Activated T-helper 9 cell treated with anti-CD3 and anti-CD28 coated beads, Interleukin-2, amount 50 U/mL, for 16 hours (primary cell): ENCODE measurements at regions not wholly inside any gene's neighbourhood (a gene's known extent, or its start where the extent isn't known, plus 50 kb on each side); places are given as distances from the start of the nearest gene placed in this dataset.
A peak's percentile ranks its signal among the peaks of the same experiment; 100 is the strongest.
"Not testable (repeated sequence)": the region's sequence is repeated elsewhere in the genome, so short reads cannot be mapped to it uniquely, and the experiment has no call there.

Experiments
- DNase-seq: peaks from one replicate; pipeline ENCODE4 v3.0.0-alpha.2; 2020; ENCODE audit warnings: low read depth

DNA sequence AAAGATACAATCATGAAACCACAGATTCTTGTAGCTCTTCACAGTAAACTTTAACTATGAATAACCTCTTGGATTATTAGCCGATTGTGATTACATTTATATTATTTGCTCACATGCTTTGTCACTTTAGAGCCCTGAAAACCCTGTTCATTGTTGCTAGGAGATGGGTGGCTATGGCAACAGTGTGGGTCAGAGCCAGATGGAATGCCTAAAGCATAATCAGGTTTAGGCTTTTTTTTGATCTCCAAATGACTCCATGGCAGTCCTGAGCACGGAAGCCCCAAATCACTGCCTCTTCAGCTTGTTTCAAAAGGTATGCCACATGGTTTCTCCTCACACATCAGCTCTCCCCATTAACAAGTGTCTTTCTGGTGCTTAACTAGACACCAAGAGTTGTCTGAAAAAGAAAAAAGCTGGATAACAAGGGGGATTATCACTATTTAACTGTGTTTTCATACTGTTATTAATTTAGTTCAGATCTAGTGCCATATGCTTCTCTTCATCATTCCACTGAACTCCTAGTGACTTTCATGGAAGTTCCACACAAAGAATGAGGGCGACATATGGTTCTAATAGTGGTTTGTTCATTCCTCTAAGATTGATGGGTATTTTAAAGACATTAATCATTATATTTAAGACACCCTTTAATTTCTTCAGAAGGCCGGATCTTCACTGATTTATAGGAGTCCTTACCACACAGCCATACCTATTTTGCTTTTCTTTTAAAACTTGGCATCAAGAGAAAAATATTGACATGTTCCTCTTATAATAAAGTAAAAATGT lies 88.8 kb upstream of the PAM start:
- DNase-seq: no peak

DNA sequence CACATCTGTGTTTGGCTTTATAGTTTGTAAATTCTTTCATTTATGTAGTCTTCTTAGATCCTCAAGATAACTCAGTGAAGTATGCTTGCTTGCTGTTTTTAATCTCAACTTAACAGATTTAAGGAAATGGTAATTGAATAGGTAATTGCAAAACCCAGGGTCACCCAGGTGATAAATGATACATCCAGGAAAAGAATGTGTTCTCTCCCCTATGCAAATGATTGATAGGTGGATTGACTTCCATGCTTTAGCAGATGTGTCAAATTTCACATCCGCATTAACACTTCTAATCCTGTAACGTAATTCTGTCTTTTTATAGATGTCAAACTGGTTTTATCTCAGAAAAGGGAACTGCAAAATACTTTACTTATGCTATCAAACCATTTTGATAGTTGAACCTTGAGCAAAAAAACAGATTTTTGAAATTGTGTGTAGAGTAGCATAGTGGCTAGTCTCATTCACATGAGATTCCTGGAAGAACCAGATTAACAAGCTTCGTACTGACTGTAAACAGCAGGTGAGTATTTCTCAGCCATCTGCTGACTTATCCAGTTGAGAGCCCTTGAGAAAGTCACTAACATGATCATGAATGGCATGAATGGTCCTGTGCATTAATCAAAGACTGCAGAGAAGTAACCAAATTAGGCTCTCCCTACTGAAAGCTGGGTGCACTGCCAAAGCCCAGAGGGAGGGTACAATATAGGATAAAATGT lies 86.7 kb upstream of the PAM start:
- DNase-seq: no peak

DNA sequence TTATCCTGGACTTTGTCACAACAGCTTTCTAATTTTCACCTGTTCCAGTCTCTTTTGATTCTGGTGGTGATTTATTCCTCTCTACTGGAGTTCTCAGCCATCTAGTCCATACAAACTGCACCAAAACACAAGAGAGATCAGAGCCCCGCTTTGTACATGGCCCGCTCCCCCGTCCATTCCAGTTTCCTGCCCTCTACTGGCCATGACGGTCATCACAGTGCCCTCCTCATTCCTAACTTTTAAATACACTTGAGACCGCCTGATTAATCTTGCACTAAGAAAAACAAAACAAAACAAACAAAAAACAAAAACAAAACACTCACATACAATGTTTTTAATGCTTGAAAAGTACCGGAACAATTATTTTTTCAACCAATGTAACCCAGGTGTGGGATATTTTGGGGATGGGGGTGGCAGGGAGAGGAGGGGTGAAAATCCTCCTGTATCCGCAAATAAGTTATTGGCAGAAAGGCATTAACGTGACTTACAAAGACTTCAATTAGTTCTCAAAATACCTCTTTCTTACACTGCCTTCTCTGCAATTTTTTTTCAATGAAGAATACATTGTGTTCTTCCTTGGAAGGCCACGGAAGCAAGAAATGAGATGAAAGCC lies 84.8 kb upstream of the PAM start:
- no peak for DNase-seq

DNA sequence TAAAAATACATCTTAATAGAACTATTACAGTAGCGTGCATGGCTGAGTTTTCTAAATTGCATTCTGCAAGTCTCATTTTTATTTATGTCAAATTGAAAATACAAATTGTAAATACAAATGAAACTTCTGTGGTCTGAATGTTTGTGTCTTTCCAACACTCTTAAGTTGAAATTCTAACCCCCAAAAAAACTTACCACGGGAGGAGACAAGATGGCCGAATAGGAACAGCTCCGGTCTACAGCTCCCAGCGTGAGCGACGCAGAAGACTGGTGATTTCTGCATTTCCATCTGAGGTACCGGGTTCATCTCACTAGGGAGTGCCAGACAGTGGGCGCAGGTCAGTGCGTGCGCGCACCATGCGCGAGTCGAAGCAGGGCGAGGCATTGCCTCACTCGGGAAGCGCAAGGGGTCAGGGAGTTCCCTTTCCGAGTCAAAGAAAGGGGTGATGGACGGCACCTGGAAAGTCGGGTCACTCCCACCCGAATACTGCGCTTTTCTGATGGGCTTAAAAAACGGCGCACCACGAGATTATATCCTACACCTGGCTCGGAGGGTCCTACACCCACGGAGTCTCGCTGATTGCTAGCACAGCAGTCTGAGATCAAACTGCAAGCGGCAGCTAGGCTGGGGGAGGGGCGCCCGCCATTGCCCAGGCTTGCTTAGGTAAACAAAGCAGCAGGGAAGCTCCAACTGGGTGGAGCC lies 83.9 kb upstream of the PAM start:
- not testable (repeated sequence) for DNase-seq

DNA sequence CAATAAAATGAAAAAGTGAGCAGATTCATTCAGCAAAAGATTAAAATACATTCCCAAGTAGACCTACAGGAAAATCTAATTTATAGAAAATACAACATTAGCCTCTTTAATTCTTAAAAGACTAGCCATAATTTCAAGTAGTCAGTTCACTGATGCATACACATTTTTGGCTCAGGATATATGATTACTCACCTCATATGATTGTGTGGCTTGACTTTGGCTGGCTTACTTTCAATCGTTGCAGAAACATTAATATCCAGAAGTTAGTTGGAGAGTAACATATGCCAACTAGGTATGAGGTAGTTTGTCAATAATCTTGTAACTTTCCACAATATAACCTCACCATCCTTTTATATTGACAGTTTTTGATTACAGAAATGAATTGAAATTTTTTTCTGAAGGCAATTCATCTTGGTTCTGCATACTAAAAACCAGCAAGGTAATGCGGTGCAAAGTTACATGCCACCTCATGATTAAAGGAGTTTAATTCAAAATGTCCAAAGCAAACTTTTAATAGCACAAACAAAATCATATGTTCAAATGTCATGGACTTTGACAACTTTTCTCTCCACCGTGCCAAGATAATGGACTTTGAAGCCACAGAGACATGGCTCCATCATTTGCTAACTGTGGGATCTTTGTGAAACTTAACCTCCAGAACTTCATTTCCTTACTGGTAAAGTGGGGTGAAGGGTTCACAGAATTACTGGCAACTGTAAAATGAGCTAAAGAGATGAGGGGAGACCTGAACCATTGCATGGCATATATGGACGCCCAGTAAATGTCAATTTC lies 76.6 kb upstream of the PAM start:
- DNase-seq: no peak

DNA sequence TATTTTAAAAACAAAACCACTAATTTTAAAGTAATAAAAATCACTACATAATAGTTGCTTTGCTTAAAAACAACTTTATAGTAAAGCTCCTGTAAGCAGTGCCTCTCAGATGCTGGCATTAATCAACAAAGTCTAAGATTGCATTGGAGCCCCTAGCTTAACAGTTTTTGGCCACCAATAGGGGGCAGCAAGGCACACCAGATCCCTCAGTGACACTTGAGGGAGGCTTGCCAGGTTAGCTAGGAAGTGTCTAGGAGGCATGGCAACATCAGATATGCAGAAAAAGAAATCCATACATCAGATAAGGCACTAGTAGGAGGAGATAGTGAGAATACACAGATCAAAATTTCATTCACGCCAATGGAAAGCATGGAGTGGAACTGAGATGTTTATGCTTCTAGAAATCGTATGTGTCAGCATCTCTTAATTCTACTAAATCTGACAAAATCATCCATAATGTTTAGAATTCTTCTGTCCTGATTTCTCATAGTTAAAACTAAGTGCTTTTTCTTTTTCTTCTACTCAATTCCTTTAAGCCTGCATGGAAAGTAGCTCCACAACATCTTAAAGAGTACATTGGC lies 73.6 kb upstream of the PAM start:
- DNase-seq: peak; percentile 35

DNA sequence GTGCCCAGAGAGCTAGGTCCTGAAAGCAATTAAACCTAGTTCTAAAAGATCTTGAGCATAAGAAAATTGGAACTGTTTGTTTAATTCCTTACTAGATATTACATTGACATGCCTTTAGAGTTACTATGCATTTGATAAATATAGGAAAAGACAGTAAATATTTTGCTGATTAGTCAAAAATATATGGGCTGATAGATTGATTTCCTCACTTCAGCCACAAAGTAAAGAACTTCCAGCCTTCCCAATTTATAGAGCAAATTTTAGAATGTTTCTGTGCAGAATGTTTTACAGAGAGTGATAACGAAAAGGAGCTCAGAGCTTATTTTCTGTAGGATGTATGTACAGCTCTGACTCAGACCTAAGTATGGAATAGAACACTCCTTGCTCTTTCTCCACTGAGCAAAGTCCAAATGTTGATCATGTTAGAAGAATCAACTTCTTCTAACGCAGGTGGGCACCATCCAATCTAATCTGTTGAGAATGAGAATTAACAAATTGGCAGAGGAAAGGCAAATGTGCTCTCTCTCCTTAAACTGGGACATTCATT lies 72.9 kb upstream of the PAM start:
- DNase-seq: no peak

DNA sequence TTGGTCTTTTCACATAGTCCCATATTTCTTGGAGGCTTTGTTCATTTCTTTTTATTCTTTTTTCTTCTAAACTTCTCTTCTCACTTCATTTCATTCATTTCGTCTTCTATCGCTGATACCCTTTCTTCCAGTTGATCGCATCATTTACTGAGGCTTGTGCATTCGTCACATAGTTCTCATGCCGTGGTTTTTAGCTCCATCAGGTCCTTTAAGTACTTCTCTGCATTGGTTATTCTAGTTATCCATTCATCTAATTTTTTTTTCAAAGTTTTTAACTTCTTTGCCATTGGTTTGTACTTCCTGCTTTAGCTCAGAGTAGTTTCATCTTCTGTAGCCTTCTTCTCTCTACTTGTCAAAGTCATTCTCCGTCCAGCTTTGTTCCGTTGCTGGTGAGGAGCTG lies 67.0 kb upstream of the PAM start:
- DNase-seq: not testable (repeated sequence)

DNA sequence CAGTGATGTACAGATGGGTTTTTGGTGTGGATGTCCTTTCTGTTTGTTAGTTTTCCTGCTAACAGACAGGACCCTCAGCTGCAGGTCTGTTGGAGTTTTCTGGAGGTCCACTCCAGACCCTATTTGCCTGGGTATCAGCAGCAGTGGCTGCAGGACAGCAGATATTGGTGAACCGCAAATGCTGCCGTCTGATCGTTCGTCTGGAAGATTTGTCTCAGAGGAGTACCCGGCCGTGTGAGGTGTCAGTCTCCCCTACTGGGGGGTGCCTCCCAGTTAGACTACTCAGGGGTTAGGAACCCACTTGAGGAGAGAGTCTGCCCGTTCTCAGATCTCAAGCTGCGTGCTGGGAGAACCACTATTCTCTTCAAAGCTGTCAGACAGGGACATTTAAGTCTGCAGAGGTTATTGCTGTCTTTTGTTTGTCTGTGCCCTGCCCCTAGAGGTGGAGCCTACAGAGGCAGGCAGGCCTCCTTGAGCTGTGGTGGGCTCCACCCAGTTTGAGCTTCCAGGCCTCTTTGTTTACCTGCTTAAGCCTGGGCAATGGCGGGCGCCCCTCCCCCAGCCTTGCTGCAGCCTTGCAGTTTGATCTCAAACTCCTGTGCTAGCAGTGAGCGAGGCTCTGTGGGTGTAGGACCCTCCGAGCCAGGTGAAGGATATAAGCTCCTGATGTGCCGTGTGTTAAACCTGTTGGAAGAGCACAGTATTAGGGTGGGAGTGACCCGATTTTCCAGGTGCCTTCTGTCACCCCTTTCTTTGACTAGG lies 66.3 kb upstream of the PAM start:
- not testable (repeated sequence) for DNase-seq

DNA sequence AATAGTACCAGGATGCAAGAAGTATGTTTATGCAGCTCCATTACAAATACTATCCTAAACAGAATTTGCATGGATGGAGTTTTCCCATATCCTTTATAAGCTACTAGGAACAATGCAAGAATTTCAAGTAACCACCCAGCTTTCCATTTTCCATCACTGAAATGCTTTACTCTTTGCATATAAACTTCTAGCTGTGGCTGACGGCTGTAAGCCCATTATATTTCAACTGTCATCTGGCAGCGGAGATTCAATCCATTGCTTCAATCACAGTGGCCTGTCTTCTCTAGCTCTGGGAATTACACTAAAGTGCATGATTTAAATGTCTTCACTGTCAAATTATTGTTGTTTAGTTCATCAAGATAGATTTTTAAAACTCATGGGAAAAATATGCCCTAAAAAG lies 64.2 kb upstream of the PAM start:
- DNase-seq: no peak

DNA sequence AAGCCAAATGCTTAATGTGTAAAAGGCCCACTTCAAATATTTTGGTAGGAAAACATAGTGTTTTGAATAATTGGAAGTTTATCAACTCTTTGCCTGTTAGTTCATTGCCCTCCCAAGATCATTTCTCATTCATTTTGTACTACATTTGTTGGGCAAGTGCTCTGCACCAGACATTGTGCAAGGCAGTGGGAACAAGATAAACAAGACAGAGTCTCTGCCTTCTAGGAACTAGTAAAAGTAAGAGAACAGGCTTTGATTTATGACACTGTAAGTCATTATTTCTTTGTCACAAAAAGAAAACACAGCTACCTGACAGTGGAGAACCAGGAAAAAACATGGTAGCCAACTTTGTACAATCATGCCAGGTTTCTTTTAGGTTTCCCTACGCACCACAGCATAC lies 63.7 kb upstream of the PAM start:
- DNase-seq: no peak

DNA sequence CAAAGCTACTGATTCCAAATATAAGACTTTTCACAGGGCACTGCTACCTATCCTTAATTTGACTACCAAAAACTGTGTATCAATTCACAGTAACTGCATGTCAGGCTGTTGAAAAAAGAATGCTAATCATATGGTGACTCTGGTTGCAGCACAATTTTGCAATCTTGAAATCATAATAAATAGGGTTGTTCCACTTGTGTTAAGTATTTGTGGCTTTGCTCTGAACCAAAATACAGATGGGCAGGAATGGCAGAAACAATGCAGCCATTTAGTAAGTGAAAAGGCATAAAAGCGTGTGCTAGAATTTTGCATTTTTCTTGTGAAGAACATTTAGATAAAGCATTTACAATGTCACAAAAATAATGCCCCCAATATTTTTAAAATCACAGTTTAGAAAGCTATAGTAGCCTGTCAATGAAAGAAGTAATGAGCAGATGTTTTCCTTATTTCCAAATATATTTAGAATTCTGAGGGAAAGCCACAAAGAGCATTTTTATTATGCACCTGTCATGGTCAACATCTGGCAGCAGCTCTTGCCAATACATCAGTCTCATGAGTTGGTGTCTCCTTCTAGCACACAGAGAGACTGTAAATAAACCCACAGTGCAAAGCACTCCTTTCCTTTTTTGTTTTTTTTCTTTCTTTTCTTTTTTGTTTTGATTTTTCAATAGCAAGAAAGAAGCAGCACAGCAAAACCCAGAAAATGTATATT lies 54.8 kb upstream of the PAM start:
- DNase-seq: no peak

DNA sequence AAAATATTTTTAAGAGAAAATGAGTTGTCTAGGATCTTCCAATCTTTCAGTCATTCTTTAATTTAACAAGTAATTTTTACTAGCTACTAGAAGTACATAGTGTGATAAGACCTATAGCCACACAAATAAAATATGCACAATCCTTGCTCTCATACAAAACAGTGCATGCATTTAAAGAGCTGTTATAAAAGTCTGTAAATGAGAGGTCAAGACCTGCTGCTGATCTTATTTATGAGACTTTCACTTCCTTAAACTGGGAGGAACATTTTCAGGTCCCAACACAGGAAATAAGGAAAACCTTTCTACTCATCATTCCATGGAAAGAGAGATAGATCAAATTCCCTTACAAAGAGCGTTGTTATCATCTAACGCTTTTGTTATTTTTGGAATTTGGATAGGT lies 54.2 kb upstream of the PAM start:
- no peak for DNase-seq

DNA sequence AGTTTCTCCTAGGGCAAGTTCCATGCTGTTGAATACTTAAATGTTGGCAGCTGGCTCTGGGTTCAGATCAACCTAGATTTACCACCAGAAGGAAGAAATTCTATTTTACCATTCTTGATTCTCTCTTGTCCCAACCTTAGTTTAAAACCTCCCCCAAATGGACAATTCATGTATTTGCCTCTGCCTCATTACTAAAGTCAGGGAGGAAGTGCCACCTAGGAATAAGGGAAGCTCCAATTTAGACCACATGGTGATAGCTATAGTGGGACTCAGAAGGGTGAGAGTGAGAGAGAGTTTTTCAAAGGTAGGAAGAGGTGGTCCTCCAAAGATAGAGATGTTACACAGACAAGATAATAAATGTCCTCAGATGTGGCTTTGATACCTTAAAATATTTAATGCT lies 53.4 kb upstream of the PAM start:
- no peak for DNase-seq
